PFSK-1 (cell line): ENCODE measurements at regions not wholly inside any gene's neighbourhood (a gene's known extent, or its start where the extent isn't known, plus 50 kb on each side); places are given as distances from the start of the nearest gene placed in this dataset.

Source experiments
- POLR2AphosphoS5 ChIP-seq: IDR thresholded peaks from 2 replicates; pipeline ENCODE4 v1.6.1; 2012; ENCODE audit warnings: low read depth, mild to moderate bottlenecking, control low read depth, low read length, moderate library complexity
- SIN3A ChIP-seq: IDR thresholded peaks from 2 replicates; pipeline ENCODE4 v1.6.1; 2012; ENCODE audit warnings: mild to moderate bottlenecking, low read length, moderate library complexity, borderline replicate concordance; ENCODE audit not compliant: insufficient read depth
- TAF1 ChIP-seq: IDR thresholded peaks from 2 replicates; pipeline ENCODE4 v1.6.1; 2012; ENCODE audit warnings: low read length, control low read depth, borderline replicate concordance; ENCODE audit not compliant: insufficient read depth
- TF ChIP-seq, protein P1 (sequence below), 2 experiments: IDR thresholded peaks; 2 replicates each; pipeline versions ENCODE4 v1.6.1 to v1.8.0; 2011 to 2012; ENCODE audit warnings: low read depth in 2 of 2, low read length in 2 of 2, control low read depth in 1 of 2, inconsistent platforms in 1 of 2, mild to moderate bottlenecking in 1 of 2, moderate library complexity in 1 of 2; ENCODE audit not compliant: insufficient read depth in 1 of 2

DNA sequence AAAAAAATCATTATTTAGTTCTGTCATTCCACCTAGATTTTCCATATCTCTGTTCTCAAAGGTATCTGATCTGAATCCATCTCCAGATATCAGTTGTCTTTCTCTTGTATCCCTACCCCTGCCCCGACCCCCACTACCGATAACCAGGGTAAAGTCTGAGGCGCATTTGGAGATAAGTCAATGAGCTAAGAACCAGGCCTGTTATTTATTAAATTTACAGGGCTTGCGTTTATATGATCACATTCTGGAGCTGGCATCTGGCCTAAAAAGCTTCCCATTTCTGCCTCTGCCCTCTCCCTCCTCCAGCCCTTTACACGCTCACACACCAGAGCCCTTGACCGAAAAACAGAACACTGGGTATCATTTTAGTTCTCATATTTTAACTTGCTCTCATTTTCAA lies 144.7 kb downstream of the ALDH8A1 start:
- TF ChIP-seq POLR2AphosphoS5 (no peak), SIN3A (no peak), TAF1 (no peak)
- TF ChIP-seq, protein P1, sequence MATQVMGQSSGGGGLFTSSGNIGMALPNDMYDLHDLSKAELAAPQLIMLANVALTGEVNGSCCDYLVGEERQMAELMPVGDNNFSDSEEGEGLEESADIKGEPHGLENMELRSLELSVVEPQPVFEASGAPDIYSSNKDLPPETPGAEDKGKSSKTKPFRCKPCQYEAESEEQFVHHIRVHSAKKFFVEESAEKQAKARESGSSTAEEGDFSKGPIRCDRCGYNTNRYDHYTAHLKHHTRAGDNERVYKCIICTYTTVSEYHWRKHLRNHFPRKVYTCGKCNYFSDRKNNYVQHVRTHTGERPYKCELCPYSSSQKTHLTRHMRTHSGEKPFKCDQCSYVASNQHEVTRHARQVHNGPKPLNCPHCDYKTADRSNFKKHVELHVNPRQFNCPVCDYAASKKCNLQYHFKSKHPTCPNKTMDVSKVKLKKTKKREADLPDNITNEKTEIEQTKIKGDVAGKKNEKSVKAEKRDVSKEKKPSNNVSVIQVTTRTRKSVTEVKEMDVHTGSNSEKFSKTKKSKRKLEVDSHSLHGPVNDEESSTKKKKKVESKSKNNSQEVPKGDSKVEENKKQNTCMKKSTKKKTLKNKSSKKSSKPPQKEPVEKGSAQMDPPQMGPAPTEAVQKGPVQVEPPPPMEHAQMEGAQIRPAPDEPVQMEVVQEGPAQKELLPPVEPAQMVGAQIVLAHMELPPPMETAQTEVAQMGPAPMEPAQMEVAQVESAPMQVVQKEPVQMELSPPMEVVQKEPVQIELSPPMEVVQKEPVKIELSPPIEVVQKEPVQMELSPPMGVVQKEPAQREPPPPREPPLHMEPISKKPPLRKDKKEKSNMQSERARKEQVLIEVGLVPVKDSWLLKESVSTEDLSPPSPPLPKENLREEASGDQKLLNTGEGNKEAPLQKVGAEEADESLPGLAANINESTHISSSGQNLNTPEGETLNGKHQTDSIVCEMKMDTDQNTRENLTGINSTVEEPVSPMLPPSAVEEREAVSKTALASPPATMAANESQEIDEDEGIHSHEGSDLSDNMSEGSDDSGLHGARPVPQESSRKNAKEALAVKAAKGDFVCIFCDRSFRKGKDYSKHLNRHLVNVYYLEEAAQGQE (IDR thresholded peaks at IDR 0.05; ENCODE audit: insufficient read depth in 1 of 2, low read depth in 2 of 2, low read length in 2 of 2), result no peak
